Muscle of leg (tissue), 3 donors: ENCODE measurements at regions not wholly inside any gene's neighbourhood (a gene's known extent, or its start where the extent isn't known, plus 50 kb on each side); places are given as distances from the start of the nearest gene placed in this dataset.

ENCODE experiments used
- DNase-seq: peaks from one replicate; pipeline ENCODE4 v3.0.0; 2013
- H3K27ac ChIP-seq: one replicate; pipeline ENCODE4 v1.5.1; 2013; ENCODE audit warnings: mild to moderate bottlenecking, low read length, control low read depth
- H3K27me3 ChIP-seq: one replicate; pipeline ENCODE4 v1.6.1; 2013; ENCODE audit warnings: low read length; ENCODE audit not compliant: control insufficient read depth, insufficient read depth
- H3K36me3 ChIP-seq: one replicate; pipeline ENCODE4 v1.6.1; 2013; ENCODE audit warnings: low read length; ENCODE audit not compliant: control insufficient read depth, insufficient read depth
- H3K4me1 ChIP-seq: one replicate; pipeline ENCODE4 v1.6.1; 2013; ENCODE audit warnings: low read length; ENCODE audit not compliant: control insufficient read depth, insufficient read depth
- H3K4me3 ChIP-seq: one replicate; pipeline ENCODE4 v1.5.1; 2013; ENCODE audit warnings: low read length, control low read depth
- H3K9me3 ChIP-seq: replicated peaks from 2 replicates; pipeline ENCODE4 v1.6.1; 2013; ENCODE audit warnings: low read depth, low read length; ENCODE audit not compliant: control insufficient read depth
- WGBS: methylation state at CpG from one replicate; pipeline ENCODE4 v1.1.5; 2013; ENCODE audit warnings: missing lambda C conversion rate; ENCODE audit not compliant: insufficient coverage; 5-methylcytosine and 5-hydroxymethylcytosine counted together

GRCh38 chr7:84568781-84569180 lies 374.2 kb upstream of the SEMA3A start:
- Histone ChIP-seq H3K36me3 (no peaks in the 10 kb centered on the region), H3K4me1 (no peaks in the 10 kb centered on the region), H3K27ac (no peak overlapping the region), H3K4me3 (no peak overlapping the region), H3K9me3 (no peaks in the 10 kb centered on the region), H3K27me3 (no peaks in the 10 kb centered on the region)
- 58% methylated on average over 2 of the region's 3 CpGs for WGBS
- DNase-seq: peak; percentile 14

GRCh38 chr7:84565345-84566074 lies 370.9 kb upstream of the SEMA3A start:
- H3K4me3 ChIP-seq: no peak overlapping the region
- no peak for DNase-seq
- no peaks in the 10 kb centered on the region for H3K36me3 ChIP-seq
- H3K27me3 ChIP-seq: no peaks in the 10 kb centered on the region
- H3K27ac ChIP-seq: no peak overlapping the region
- H3K9me3 ChIP-seq: no peaks in the 10 kb centered on the region
- WGBS: no CpG with 5 or more reads among the region's 2 CpGs
- H3K4me1 ChIP-seq: no peaks in the 10 kb centered on the region

- no peak overlapping the region for H3K4me3 ChIP-seq
Measured at GRCh38 chr7:84553711-84554110, 359.1 kb upstream of the SEMA3A start.

GRCh38 chr7:84549409-84549808 lies 354.8 kb upstream of the SEMA3A start:
- Histone ChIP-seq H3K4me1 (no peaks in the 10 kb centered on the region), H3K4me3 (no peak overlapping the region), H3K27ac (no peak overlapping the region), H3K9me3 (no peaks in the 10 kb centered on the region), H3K36me3 (no peaks in the 10 kb centered on the region), H3K27me3 (no peaks in the 10 kb centered on the region)
- DNase-seq: no peak
- WGBS: no CpG with 5 or more reads among the region's 1 CpG

More at GRCh38 chr7:84553711-84554110, 359.1 kb upstream of the SEMA3A start:
- no peaks in the 10 kb centered on the region for H3K36me3 ChIP-seq
- H3K9me3 ChIP-seq: peaks cover 7% of the 10 kb centered on the region
- H3K27ac ChIP-seq: no peak overlapping the region
- no peak for DNase-seq
- no peaks in the 10 kb centered on the region for H3K4me1 ChIP-seq
- no peaks in the 10 kb centered on the region for H3K27me3 ChIP-seq

- Histone ChIP-seq H3K36me3 (no peaks in the 10 kb centered on the region), H3K4me1 (no peaks in the 10 kb centered on the region), H3K27me3 (no peaks in the 10 kb centered on the region), H3K27ac (no peak overlapping the region), H3K4me3 (no peak overlapping the region), H3K9me3 (no peaks in the 10 kb centered on the region)
- no CpG with 5 or more reads among the region's 5 CpGs for WGBS
- DNase-seq: peak; percentile 86
Measured at GRCh38 chr7:84548366-84549365, 354.1 kb upstream of the SEMA3A start.

- H3K4me1 ChIP-seq: no peaks in the 10 kb centered on the region
- H3K4me3 ChIP-seq: no peak overlapping the region
- H3K27ac ChIP-seq: no peak overlapping the region
- H3K9me3 ChIP-seq: no peaks in the 10 kb centered on the region
- peak; percentile 58 for DNase-seq
- no peaks in the 10 kb centered on the region for H3K36me3 ChIP-seq
- no CpG with 5 or more reads among the region's 2 CpGs for WGBS
- H3K27me3 ChIP-seq: no peaks in the 10 kb centered on the region
Measured at GRCh38 chr7:84547331-84547730, 352.7 kb upstream of the SEMA3A start.

GRCh38 chr7:84546403-84546802 lies 351.8 kb upstream of the SEMA3A start:
- H3K36me3 ChIP-seq: no peaks in the 10 kb centered on the region
- DNase-seq: no peak

GRCh38 chr7:84538268-84538667 lies 343.7 kb upstream of the SEMA3A start:
- Histone ChIP-seq H3K4me1 (no peaks in the 10 kb centered on the region), H3K36me3 (no peaks in the 10 kb centered on the region), H3K27ac (no peak overlapping the region), H3K4me3 (no peak overlapping the region), H3K27me3 (no peaks in the 10 kb centered on the region), H3K9me3 (no peaks in the 10 kb centered on the region)
- WGBS: 40% methylated on average over 2 of the region's 5 CpGs
- DNase-seq: peak; percentile 18

More at GRCh38 chr7:84546403-84546802, 351.8 kb upstream of the SEMA3A start:
- H3K27ac ChIP-seq: no peak overlapping the region
- H3K27me3 ChIP-seq: no peaks in the 10 kb centered on the region
- H3K4me1 ChIP-seq: no peaks in the 10 kb centered on the region
- H3K9me3 ChIP-seq: no peaks in the 10 kb centered on the region
- WGBS: 92% methylated on average over 11 of the region's 12 CpGs
- H3K4me3 ChIP-seq: no peak overlapping the region

- Histone ChIP-seq H3K9me3 (no peaks in the 10 kb centered on the region), H3K27me3 (no peaks in the 10 kb centered on the region), H3K4me1 (no peaks in the 10 kb centered on the region), H3K36me3 (no peaks in the 10 kb centered on the region), H3K27ac (no peak overlapping the region), H3K4me3 (no peak overlapping the region)
- DNase-seq: no peak
- WGBS: no CpG with 5 or more reads among the region's 3 CpGs
Measured at GRCh38 chr7:84536271-84536870, 341.8 kb upstream of the SEMA3A start.
